ENCODE measurements at regions not wholly inside any gene's neighbourhood (a gene's known extent, or its start where the extent isn't known, plus 50 kb on each side); places are given as distances from the start of the nearest gene placed in this dataset.

- TF ChIP-seq CTCF (IDR thresholded peaks at IDR 0.05; ENCODE audit: low read depth, low read length): no peak
- H3K4me3 ChIP-seq (ENCODE audit: low read depth, low read length): no peak overlapping the region
Observed at GRCh38 chr16:50945171-50945570, 203.3 kb downstream of the CYLD start.

- no peak overlapping the region for H3K4me3 ChIP-seq (ENCODE audit: low read depth, low read length)
- TF ChIP-seq CTCF (IDR thresholded peaks at IDR 0.05; ENCODE audit: low read depth, low read length): no peak
Observed at GRCh38 chr16:50944436-50944835, 202.6 kb downstream of the CYLD start.

- H3K4me3 ChIP-seq (ENCODE audit: low read depth, low read length): no peak overlapping the region
- TF ChIP-seq CTCF (IDR thresholded peaks at IDR 0.05; ENCODE audit: low read depth, low read length): no peak
Observed at GRCh38 chr16:50944033-50944432, 202.1 kb downstream of the CYLD start.

GRCh38 chr16:50942143-50942542 is 200.3 kb downstream of the CYLD start:
- H3K4me3 ChIP-seq (ENCODE audit: low read depth, low read length): no peak overlapping the region
- no peak for TF ChIP-seq CTCF (IDR thresholded peaks at IDR 0.05; ENCODE audit: low read depth, low read length)

GRCh38 chr16:50941681-50942080 is 199.8 kb downstream of the CYLD start:
- H3K4me3 ChIP-seq (ENCODE audit: low read depth, low read length): no peak overlapping the region
- no peak for TF ChIP-seq CTCF (IDR thresholded peaks at IDR 0.05; ENCODE audit: low read depth, low read length)

- H3K4me3 ChIP-seq (ENCODE audit: low read depth, low read length): no peak overlapping the region
- TF ChIP-seq CTCF (IDR thresholded peaks at IDR 0.05; ENCODE audit: low read depth, low read length): no peak
Observed at GRCh38 chr16:50940275-50940854, 198.5 kb downstream of the CYLD start.

GRCh38 chr16:50939356-50939755 is 197.5 kb downstream of the CYLD start:
- no peak for TF ChIP-seq CTCF (IDR thresholded peaks at IDR 0.05; ENCODE audit: low read depth, low read length)
- no peak overlapping the region for H3K4me3 ChIP-seq (ENCODE audit: low read depth, low read length)

Data from WI38 (cell line).